Tibial nerve (tissue), 4 donors: ENCODE measurements at regions not wholly inside any gene's neighbourhood (a gene's known extent, or its start where the extent isn't known, plus 50 kb on each side); places are given as distances from the start of the nearest gene placed in this dataset.

Source experiments
- DNase-seq, 2 donors: peaks; one replicate each; pipeline ENCODE4 v3.0.0-alpha.2; 2019; ENCODE audit warnings: low spot score in 2 of 2
- H3K27ac ChIP-seq, 4 donors: fragments of 200-600 bp; sonication (generic) in 3 of 4; one replicate each; pipeline ENCODE4 v1.5.1; 2017 to 2019; ENCODE audit warnings: mild to moderate bottlenecking in 1 of 4
- H3K27me3 ChIP-seq, 2 donors: fragments of 200-600 bp; sonication (generic) in 1 of 2; one replicate each; pipeline versions ENCODE4 v1.5.1 to v1.6.0; 2017 to 2019
- H3K36me3 ChIP-seq, 3 donors: fragments of 200-600 bp; sonication (generic); one replicate each; pipeline ENCODE4 v1.5.1; 2018 to 2019
- H3K4me1 ChIP-seq, 4 donors: fragments of 200-600 bp; sonication (generic) in 3 of 4; one replicate each; pipeline ENCODE4 v1.5.1; 2017 to 2019
- H3K4me3 ChIP-seq, 4 donors: fragments of 200-600 bp; sonication (generic) in 3 of 4; one replicate each; pipeline ENCODE4 v1.5.1; 2017 to 2019; ENCODE audit warnings: mild to moderate bottlenecking in 1 of 4, moderate library complexity in 1 of 4
- H3K9me3 ChIP-seq, 4 donors: fragments of 200-600 bp; sonication (generic) in 3 of 4; one replicate each; pipeline ENCODE4 v1.5.1; 2017 to 2019
- EP300 ChIP-seq, 2 donors: sonication (generic); formaldehyde crosslinking; IDR thresholded peaks; one replicate each; pipeline ENCODE4 v1.6.1; 2017; ENCODE audit warnings: antibody characterized with exemption in 2 of 2, mild to moderate bottlenecking in 1 of 2
- POLR2A ChIP-seq, 2 donors: fragments of 450-650 bp; IDR thresholded peaks; one replicate each; pipeline ENCODE4 v1.6.1; 2017; ENCODE audit warnings: antibody characterized with exemption in 2 of 2, mild to moderate bottlenecking in 2 of 2, moderate library complexity in 2 of 2
- WGBS, 2 donors: methylation state at CpG; one replicate each; pipeline ENCODE4 v1.1.5; 2018; 5-methylcytosine and 5-hydroxymethylcytosine counted together
- TF ChIP-seq, protein P1 (sequence below), 5 experiments: fragments of 200-600 bp in 3 of 5; fragments of 450-650 bp in 2 of 5; sonication (generic) in 3 of 5; IDR thresholded peaks; one replicate each; pipeline ENCODE4 v1.5.1; 2016 to 2019; ENCODE audit warnings: antibody characterized with exemption in 5 of 5, mild to moderate bottlenecking in 3 of 5, moderate library complexity in 2 of 5

DNA sequence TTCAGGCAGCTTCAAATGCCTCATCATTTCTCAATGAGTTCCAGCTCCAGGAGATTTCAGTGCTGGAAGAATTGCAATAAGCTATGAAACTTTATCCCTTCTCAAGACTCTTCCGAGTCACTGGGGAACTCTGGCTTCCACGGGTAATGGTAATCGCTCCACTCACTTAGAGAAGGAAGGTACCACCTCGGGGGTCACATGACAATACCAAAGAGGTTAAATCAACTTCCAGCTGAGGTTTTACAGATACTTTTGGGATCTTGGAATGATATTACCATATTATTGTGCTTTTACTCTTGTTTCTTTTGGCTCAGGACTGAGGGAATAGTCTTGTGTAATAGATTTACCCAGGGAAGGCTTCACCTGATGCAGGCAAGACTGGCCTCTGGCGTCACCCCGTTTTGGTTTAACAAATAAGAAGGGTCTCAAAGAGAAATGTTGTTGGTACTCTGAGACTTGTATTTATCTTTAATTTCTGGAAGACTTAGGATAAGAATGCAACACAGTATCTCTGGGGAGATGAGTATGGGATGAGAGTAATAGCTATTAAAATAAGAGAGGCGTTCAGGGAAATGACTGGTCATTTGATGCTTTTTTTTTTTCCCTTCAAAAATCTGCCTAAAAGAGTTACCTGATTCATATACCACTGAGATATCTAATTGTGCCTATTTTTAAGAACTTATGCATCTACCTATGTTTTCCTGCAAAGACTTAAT is 316.9 kb upstream of the ZEB2 start:
- peak overlapping the region in 1 of 4 donors; percentile 32 for H3K27ac ChIP-seq

GRCh38 chr2:144835634-144836350 is 315.9 kb upstream of the ZEB2 start:
- Histone ChIP-seq H3K4me1 (peaks cover 0 to 21% (median 2%) of the 10 kb centered on the region in 4 donors), H3K36me3 (no peaks in the 10 kb centered on the region), H3K9me3 (no peaks in the 10 kb centered on the region), H3K27ac (peak overlapping the region in 1 of 4 donors; percentile 8), H3K4me3 (no peak overlapping the region), H3K27me3 (no peaks in the 10 kb centered on the region)
- 63 to 65% methylated on average over 4 of the region's 4 CpGs for WGBS, 2 donors
- TF ChIP-seq EP300 (IDR thresholded peaks at IDR 0.05): no peak
- TF ChIP-seq POLR2A (IDR thresholded peaks at IDR 0.05): no peak
- TF ChIP-seq, protein P1, sequence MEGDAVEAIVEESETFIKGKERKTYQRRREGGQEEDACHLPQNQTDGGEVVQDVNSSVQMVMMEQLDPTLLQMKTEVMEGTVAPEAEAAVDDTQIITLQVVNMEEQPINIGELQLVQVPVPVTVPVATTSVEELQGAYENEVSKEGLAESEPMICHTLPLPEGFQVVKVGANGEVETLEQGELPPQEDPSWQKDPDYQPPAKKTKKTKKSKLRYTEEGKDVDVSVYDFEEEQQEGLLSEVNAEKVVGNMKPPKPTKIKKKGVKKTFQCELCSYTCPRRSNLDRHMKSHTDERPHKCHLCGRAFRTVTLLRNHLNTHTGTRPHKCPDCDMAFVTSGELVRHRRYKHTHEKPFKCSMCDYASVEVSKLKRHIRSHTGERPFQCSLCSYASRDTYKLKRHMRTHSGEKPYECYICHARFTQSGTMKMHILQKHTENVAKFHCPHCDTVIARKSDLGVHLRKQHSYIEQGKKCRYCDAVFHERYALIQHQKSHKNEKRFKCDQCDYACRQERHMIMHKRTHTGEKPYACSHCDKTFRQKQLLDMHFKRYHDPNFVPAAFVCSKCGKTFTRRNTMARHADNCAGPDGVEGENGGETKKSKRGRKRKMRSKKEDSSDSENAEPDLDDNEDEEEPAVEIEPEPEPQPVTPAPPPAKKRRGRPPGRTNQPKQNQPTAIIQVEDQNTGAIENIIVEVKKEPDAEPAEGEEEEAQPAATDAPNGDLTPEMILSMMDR (IDR thresholded peaks at IDR 0.05): no peak
- DNase-seq: no peak

More for the DNA sequence above, 316.9 kb upstream of the ZEB2 start:
- no peaks in the 10 kb centered on the region for H3K36me3 ChIP-seq
- H3K4me1 ChIP-seq: peaks cover 0 to 21% (median 2%) of the 10 kb centered on the region in 4 donors
- H3K27me3 ChIP-seq: no peaks in the 10 kb centered on the region
- 64 to 65% methylated on average over 7 of the region's 7 CpGs for WGBS, 2 donors
- TF ChIP-seq EP300 (IDR thresholded peaks at IDR 0.05): no peak
- peak in 1 of 2 donors; percentile 25 for DNase-seq
- no peaks in the 10 kb centered on the region for H3K9me3 ChIP-seq
- H3K4me3 ChIP-seq: no peak overlapping the region

GRCh38 chr2:144834998-144835633 is 315.2 kb upstream of the ZEB2 start:
- peaks cover 0 to 21% (median 2%) of the 10 kb centered on the region in 4 donors for H3K4me1 ChIP-seq
- no peak overlapping the region for H3K4me3 ChIP-seq
- H3K27me3 ChIP-seq: no peaks in the 10 kb centered on the region
- 21 to 28% methylated on average over 5 of the region's 5 CpGs for WGBS, 2 donors
- H3K36me3 ChIP-seq: no peaks in the 10 kb centered on the region
- H3K27ac ChIP-seq: peak overlapping the region in 2 of 4 donors; percentile 8 to 21
- TF ChIP-seq, protein P1 (IDR thresholded peaks at IDR 0.05): no peak
- no peaks in the 10 kb centered on the region for H3K9me3 ChIP-seq
- peak; percentile 15 to 41 for DNase-seq

GRCh38 chr2:144834363-144834762 is 314.4 kb upstream of the ZEB2 start:
- H3K36me3 ChIP-seq: no peaks in the 10 kb centered on the region
- no peak for DNase-seq
- no peaks in the 10 kb centered on the region for H3K27me3 ChIP-seq
- H3K4me1 ChIP-seq: peaks cover 0 to 21% (median 2%) of the 10 kb centered on the region in 4 donors
- H3K9me3 ChIP-seq: no peaks in the 10 kb centered on the region
- no peak overlapping the region for H3K4me3 ChIP-seq
- no peak overlapping the region for H3K27ac ChIP-seq
- TF ChIP-seq, protein P1 (IDR thresholded peaks at IDR 0.05): no peak
- no peak for TF ChIP-seq EP300 (IDR thresholded peaks at IDR 0.05)
- TF ChIP-seq POLR2A (IDR thresholded peaks at IDR 0.05): no peak
- WGBS, 2 donors: 63 to 66% methylated on average over 4 of the region's 4 CpGs

- H3K4me1 ChIP-seq: peaks cover 0 to 21% (median 2%) of the 10 kb centered on the region in 4 donors
- TF ChIP-seq POLR2A (IDR thresholded peaks at IDR 0.05) (no peak), EP300 (IDR thresholded peaks at IDR 0.05) (no peak)
- TF ChIP-seq, protein P1 (IDR thresholded peaks at IDR 0.05): no peak
- WGBS, 2 donors: 98 to 100% methylated on average over 1 of the region's 1 CpG
- DNase-seq: no peak
- no peak overlapping the region for H3K27ac ChIP-seq
- no peaks in the 10 kb centered on the region for H3K27me3 ChIP-seq
- H3K9me3 ChIP-seq: no peaks in the 10 kb centered on the region
- no peak overlapping the region for H3K4me3 ChIP-seq
- no peaks in the 10 kb centered on the region for H3K36me3 ChIP-seq
Observed at GRCh38 chr2:144833075-144833637, 313.2 kb upstream of the ZEB2 start.
